Lung (tissue), 11 donors: ENCODE measurements at regions not wholly inside any gene's neighbourhood (a gene's known extent, or its start where the extent isn't known, plus 50 kb on each side); places are given as distances from the start of the nearest gene placed in this dataset.

Experiments used
- ATAC-seq: fragments of 200-7000 bp; cut with Tn5 transposase; one replicate; pipeline ENCODE4 v1.9.1; 2020; ENCODE audit warnings: moderate number of reproducible peaks; ENCODE audit not compliant: insufficient read depth, low FRiP score
- DNase-seq, 3 donors: peaks; one replicate each; pipeline ENCODE4 v3.0.0-alpha.2; 2013 to 2017
- H3K27ac ChIP-seq, 2 donors: one replicate each; pipeline ENCODE4 v1.5.1; 2013; ENCODE audit warnings: mild to moderate bottlenecking in 2 of 2, moderate library complexity in 2 of 2, control low read depth in 1 of 2, inconsistent platforms in 1 of 2, low read depth in 1 of 2, low read length in 1 of 2
- H3K27me3 ChIP-seq, 3 donors: one replicate each; pipeline ENCODE4 v1.5.1; 2013; ENCODE audit warnings: low read length in 2 of 3; ENCODE audit not compliant: control insufficient read depth in 3 of 3, insufficient read depth in 3 of 3
- H3K36me3 ChIP-seq, 4 donors: one replicate each; pipeline ENCODE4 v1.5.1; 2013; ENCODE audit warnings: low read length in 4 of 4, mild to moderate bottlenecking in 1 of 4, moderate library complexity in 1 of 4; ENCODE audit not compliant: control insufficient read depth in 4 of 4, insufficient read depth in 4 of 4
- H3K4me1 ChIP-seq, 5 donors: one replicate each; pipeline ENCODE4 v1.5.1; 2013; ENCODE audit warnings: low read length in 5 of 5, mild to moderate bottlenecking in 2 of 5, moderate library complexity in 1 of 5; ENCODE audit not compliant: control insufficient read depth in 5 of 5, insufficient read depth in 5 of 5
- H3K4me3 ChIP-seq: one replicate; pipeline ENCODE4 v1.5.1; 2013; ENCODE audit warnings: mild to moderate bottlenecking, control low read depth, moderate library complexity
- H3K9ac ChIP-seq, 2 donors: one replicate each; pipeline ENCODE4 v1.5.1; 2013; ENCODE audit warnings: low read length in 2 of 2, control low read depth in 1 of 2; ENCODE audit not compliant: insufficient read depth in 1 of 2
- H3K9me3 ChIP-seq, 4 donors: one replicate each; pipeline ENCODE4 v1.5.1; 2013; ENCODE audit warnings: low read length in 3 of 4, mild to moderate bottlenecking in 1 of 4, moderate library complexity in 1 of 4; ENCODE audit not compliant: control insufficient read depth in 4 of 4, insufficient read depth in 3 of 4
- WGBS, 2 donors: extraction: QIAGEN DNeasy Blood & Tissue Kit; methylation state at CpG; one replicate each; pipeline ENCODE4 v1.1.7; 2013; 5-methylcytosine and 5-hydroxymethylcytosine counted together
- TF ChIP-seq, protein P1 (sequence below): IDR thresholded peaks from 2 replicates; pipeline ENCODE4 v1.5.1; 2012; ENCODE audit warnings: mild to moderate bottlenecking; ENCODE audit errors: control extremely low read depth, extremely low read depth
- donor health status: control.
- donor health status: control.
- donor health status: Bipolar disorder and iron deficiency.
- donor health status: healthy.
- donor health status: DM: yes; HTN: yes; CAD: no.

DNA sequence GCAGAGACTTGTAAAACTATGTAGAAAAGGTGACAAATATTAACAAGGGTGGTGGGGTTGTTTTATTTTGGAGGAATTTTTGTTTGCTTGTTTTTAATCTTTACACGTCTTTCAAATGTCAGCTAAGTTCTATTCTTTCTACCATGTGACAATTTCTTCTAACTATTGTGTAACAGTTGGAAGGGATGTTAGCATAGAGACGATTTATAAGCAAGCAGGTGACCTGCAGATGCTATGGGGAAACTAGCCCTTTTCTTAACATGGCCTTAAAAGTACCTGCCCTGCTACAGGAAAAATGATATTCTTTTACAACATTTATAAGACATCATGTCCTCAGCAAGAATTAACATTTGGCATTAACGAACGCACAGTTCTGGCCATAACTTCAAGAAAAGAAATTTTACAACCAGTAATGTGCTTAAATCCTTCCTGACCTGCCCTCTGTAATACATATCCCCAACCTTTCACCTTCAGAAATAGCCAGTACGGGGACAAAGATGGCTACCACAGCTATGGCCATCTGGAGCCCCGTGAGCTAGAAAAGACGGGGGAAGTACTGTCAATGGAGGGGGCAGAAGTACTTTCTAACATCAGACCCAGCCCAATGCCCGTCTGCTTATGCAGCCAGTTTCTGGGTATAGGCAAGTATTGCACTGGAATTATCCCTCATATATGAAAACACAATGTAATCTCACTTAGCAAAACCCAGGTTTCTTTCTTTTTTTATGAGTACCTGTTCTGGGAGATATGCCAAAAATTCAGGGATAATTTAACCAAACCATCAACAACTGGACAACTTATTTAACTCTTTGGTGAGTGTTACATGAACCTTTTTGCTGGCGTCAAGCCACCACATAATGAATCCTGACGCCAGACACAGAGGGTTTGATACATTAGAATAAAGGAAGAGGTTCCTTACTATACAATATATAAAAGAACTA lies 67.7 kb upstream of the NR2F2 start:
- Histone ChIP-seq H3K27me3 (no peaks in the 10 kb centered on the region), H3K4me1 (peaks cover 0 to 40% (median 11%) of the 10 kb centered on the region in 5 donors), H3K9me3 (peaks cover 0 to 1% (median 0%) of the 10 kb centered on the region in 4 donors), H3K9ac (no peak overlapping the region), H3K4me3 (no peak overlapping the region), H3K36me3 (no peaks in the 10 kb centered on the region), H3K27ac (no peak overlapping the region)
- DNase-seq (peak in 1 of 3 donors; percentile 52), ATAC-seq (no peak)
- WGBS, 2 donors, result 79 to 83% methylated on average over 10 of the region's 10 CpGs
- TF ChIP-seq, protein P1, sequence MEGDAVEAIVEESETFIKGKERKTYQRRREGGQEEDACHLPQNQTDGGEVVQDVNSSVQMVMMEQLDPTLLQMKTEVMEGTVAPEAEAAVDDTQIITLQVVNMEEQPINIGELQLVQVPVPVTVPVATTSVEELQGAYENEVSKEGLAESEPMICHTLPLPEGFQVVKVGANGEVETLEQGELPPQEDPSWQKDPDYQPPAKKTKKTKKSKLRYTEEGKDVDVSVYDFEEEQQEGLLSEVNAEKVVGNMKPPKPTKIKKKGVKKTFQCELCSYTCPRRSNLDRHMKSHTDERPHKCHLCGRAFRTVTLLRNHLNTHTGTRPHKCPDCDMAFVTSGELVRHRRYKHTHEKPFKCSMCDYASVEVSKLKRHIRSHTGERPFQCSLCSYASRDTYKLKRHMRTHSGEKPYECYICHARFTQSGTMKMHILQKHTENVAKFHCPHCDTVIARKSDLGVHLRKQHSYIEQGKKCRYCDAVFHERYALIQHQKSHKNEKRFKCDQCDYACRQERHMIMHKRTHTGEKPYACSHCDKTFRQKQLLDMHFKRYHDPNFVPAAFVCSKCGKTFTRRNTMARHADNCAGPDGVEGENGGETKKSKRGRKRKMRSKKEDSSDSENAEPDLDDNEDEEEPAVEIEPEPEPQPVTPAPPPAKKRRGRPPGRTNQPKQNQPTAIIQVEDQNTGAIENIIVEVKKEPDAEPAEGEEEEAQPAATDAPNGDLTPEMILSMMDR, result no peak

DNA sequence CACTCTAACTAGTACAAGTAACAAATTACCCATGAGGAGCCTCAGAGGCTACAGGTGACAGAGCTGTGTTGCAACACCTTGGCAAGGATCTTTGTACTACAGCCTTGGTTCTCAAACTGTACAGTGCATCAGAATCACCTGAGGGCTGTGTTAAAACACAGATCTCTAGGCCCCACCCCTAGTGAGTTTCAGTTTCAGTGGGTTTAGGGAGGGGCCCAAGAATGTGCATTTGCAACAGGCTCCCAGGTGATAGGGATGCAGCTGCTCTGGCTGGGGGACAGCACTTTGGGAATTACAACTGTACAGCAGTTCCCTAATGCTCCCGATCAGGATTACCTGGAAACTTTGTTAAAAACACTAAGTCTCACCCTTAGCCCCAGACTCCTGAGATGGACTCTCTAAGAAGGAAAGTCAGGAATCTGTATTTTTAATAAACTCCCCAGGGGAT lies 66.1 kb upstream of the NR2F2 start:
- H3K27ac ChIP-seq, result peak overlapping the region in 1 of 2 donors; percentile 67
- peaks cover 0 to 1% (median 0%) of the 10 kb centered on the region in 4 donors for H3K9me3 ChIP-seq
- H3K4me3 ChIP-seq, result no peak overlapping the region
- DNase-seq (peak; percentile 26 to 75 (median 39)), ATAC-seq (peak; percentile 85)
- H3K27me3 ChIP-seq, result no peaks in the 10 kb centered on the region
- 69 to 71% methylated on average over 1 of the region's 1 CpG for WGBS, 2 donors
- H3K4me1 ChIP-seq, result peaks cover 0 to 40% (median 11%) of the 10 kb centered on the region in 5 donors
- TF ChIP-seq, protein P1, result no peak
- no peak overlapping the region for H3K9ac ChIP-seq
- peaks cover 0 to 7% (median 1%) of the 10 kb centered on the region in 4 donors for H3K36me3 ChIP-seq

DNA sequence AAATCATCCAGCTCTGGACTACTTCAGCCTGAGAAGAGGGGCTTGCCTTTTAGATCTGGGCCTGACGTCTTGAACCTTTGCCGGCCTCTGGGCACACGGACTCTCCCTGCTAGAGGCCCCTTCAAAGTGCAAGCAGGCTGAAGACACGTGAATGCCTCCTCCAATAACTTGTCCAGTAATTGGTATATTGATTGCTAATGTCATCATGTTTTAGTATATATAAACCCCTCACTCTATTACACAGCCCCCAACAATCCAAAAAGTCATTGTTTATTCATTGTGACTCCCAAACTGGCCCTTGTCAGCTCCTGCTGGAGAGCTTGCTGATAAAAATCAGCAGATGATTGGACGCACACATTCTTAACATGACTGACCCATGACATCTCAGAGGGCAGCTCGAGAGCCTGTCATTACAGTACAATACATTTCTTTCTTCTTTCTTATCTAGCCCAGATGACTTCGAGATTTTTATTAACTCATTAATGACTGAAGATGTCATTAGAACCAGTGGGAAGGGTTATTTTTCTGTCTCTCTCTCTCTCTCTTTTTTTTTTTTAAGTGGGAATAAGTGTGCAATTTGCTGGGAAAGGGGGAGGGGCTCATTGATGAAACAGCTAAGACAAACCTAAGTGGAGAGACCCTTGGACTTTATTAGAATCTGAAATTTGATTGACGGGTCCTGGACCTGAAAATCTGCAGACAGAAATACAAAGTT lies 65.5 kb upstream of the NR2F2 start:
- ATAC-seq, result no peak
- H3K36me3 ChIP-seq, result peaks cover 0 to 7% (median 1%) of the 10 kb centered on the region in 4 donors
- peaks cover 0 to 40% (median 11%) of the 10 kb centered on the region in 5 donors for H3K4me1 ChIP-seq
- H3K9me3 ChIP-seq, result peaks cover 0 to 1% (median 0%) of the 10 kb centered on the region in 4 donors
- peak overlapping the region in 1 of 2 donors; percentile 52 for H3K27ac ChIP-seq
- WGBS, 2 donors, result 52 to 55% methylated on average over 8 of the region's 8 CpGs
- H3K4me3 ChIP-seq, result no peak overlapping the region
- no peaks in the 10 kb centered on the region for H3K27me3 ChIP-seq
- TF ChIP-seq, protein P1, result no peak
- H3K9ac ChIP-seq, result no peak overlapping the region
- peak in 2 of 3 donors; percentile 27 to 38 for DNase-seq
